CD4-positive, alpha-beta T cell (primary cell): ENCODE measurements at regions not wholly inside any gene's neighbourhood (a gene's known extent, or its start where the extent isn't known, plus 50 kb on each side); places are given as distances from the start of the nearest gene placed in this dataset.

Experiments
- ATAC-seq: fragments of 200-7000 bp; cut with Tn5 transposase; one replicate; pipeline ENCODE4 v1.10.0; 2022; ENCODE audit warnings: mild to moderate bottlenecking; ENCODE audit not compliant: poor library complexity
- CTCF ChIA-PET: fragments of 350-600 bp; sonication (Branson Sonifier 250); formaldehyde crosslinking; loops from one replicate; lab custom pipeline; 2021; ENCODE audit warnings: antibody characterized with exemption, inconsistent platforms; lab: Charles Lee
- POLR2A ChIA-PET: fragments of 350-600 bp; sonication (Branson Sonifier 250); formaldehyde crosslinking; loops from one replicate; lab custom pipeline; 2021; ENCODE audit warnings: antibody characterized with exemption, inconsistent platforms; lab: Charles Lee
- DNase-seq, 14 experiments: peaks; one replicate each; pipeline ENCODE4 v3.0.0-alpha.2; 2013 to 2020; ENCODE audit warnings: mixed read lengths in 2 of 14
- H3K27ac ChIP-seq, 2 donors: one replicate each; pipeline versions ENCODE4 v1.5.1 to v1.7.0; 2013; ENCODE audit warnings: low read length in 2 of 2, low read depth in 1 of 2, mild to moderate bottlenecking in 1 of 2
- H3K27me3 ChIP-seq, 2 experiments: 1 replicate in 1 of 2; 2 replicates in 1 of 2; pipeline versions ENCODE4 v1.6.1 to v1.7.0; 2013; ENCODE audit warnings: low read length in 2 of 2, control low read depth in 1 of 2, mild to moderate bottlenecking in 1 of 2, moderate library complexity in 1 of 2; ENCODE audit not compliant: insufficient read depth in 2 of 2, control insufficient read depth in 1 of 2
- H3K36me3 ChIP-seq: one replicate; pipeline ENCODE4 v1.6.1; 2013; ENCODE audit warnings: low read length, control low read depth; ENCODE audit not compliant: insufficient read depth
- H3K4me1 ChIP-seq: one replicate; pipeline ENCODE4 v1.6.1; 2013; ENCODE audit warnings: low read length, control low read depth; ENCODE audit not compliant: insufficient read depth
- H3K4me3 ChIP-seq: one replicate; pipeline ENCODE4 v1.5.1; 2013; ENCODE audit warnings: mild to moderate bottlenecking, low read length, moderate library complexity
- H3K9me3 ChIP-seq, 2 experiments: 1 replicate in 1 of 2; 2 replicates in 1 of 2; pipeline versions ENCODE4 v1.6.1 to v1.7.0; 2013; ENCODE audit warnings: low read length in 2 of 2, mild to moderate bottlenecking in 2 of 2, control low read depth in 1 of 2, moderate library complexity in 1 of 2; ENCODE audit not compliant: control insufficient read depth in 1 of 2, insufficient read depth in 1 of 2
- H3K27ac Mint-ChIP-seq: one replicate; pipeline ENCODE4 v1.8.0; 2020; ENCODE audit warnings: mixed read lengths
- H3K27me3 Mint-ChIP-seq: one replicate; pipeline ENCODE4 v1.8.0; 2021; ENCODE audit warnings: mixed read lengths
- H3K36me3 Mint-ChIP-seq: one replicate; pipeline ENCODE4 v1.8.0; 2021; ENCODE audit warnings: low read depth, mixed read lengths
- H3K4me1 Mint-ChIP-seq: one replicate; pipeline ENCODE4 v1.8.0; 2021; ENCODE audit warnings: low read depth, mixed read lengths
- H3K4me3 Mint-ChIP-seq: one replicate; pipeline ENCODE4 v1.8.0; 2020; ENCODE audit warnings: mild to moderate bottlenecking, mixed read lengths
- H3K9me3 Mint-ChIP-seq: one replicate; pipeline ENCODE4 v1.8.0; 2020; ENCODE audit warnings: mixed read lengths
- intact Hi-C, 2 experiments: fragments of 100-400 bp; cut with DNase I in 1 of 2; cut with micrococcal nuclease in 1 of 2; formaldehyde crosslinking; loops; one replicate each; pipeline versions ENCODE4 v1.15.1 to v1.9.0; 2023 to 2025; cut with DNase I, micrococcal nuclease
- TF ChIP-seq, protein P1 (sequence below): fragments of 200-600 bp; IDR thresholded peaks from one replicate; pipeline ENCODE4 v1.8.0; 2022; ENCODE audit warnings: antibody characterized with exemption, mild to moderate bottlenecking

GRCh38 chr4:173878701-173879100 lies 348.7 kb upstream of the HAND2 start:
- DNase-seq (no peak), ATAC-seq (no peak)
- CTCF ChIA-PET = no interaction called here
- TF ChIP-seq, protein P1, sequence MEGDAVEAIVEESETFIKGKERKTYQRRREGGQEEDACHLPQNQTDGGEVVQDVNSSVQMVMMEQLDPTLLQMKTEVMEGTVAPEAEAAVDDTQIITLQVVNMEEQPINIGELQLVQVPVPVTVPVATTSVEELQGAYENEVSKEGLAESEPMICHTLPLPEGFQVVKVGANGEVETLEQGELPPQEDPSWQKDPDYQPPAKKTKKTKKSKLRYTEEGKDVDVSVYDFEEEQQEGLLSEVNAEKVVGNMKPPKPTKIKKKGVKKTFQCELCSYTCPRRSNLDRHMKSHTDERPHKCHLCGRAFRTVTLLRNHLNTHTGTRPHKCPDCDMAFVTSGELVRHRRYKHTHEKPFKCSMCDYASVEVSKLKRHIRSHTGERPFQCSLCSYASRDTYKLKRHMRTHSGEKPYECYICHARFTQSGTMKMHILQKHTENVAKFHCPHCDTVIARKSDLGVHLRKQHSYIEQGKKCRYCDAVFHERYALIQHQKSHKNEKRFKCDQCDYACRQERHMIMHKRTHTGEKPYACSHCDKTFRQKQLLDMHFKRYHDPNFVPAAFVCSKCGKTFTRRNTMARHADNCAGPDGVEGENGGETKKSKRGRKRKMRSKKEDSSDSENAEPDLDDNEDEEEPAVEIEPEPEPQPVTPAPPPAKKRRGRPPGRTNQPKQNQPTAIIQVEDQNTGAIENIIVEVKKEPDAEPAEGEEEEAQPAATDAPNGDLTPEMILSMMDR = no peak
- Mint-ChIP-seq H3K4me1 (no peaks in the 10 kb centered on the region), H3K36me3 (no peaks in the 10 kb centered on the region), H3K9me3 (no peaks in the 10 kb centered on the region), H3K27me3 (no peaks in the 10 kb centered on the region), H3K4me3 (no peak overlapping the region), H3K27ac (no peak overlapping the region)
- intact Hi-C loops = no loop called here
- H3K36me3 ChIP-seq = no peaks in the 10 kb centered on the region
- H3K4me1 ChIP-seq = no peaks in the 10 kb centered on the region
- H3K9me3 ChIP-seq = no peaks in the 10 kb centered on the region
- H3K27me3 ChIP-seq = no peaks in the 10 kb centered on the region
- H3K4me3 ChIP-seq = no peak overlapping the region
- POLR2A ChIA-PET = no interaction called here
- H3K27ac ChIP-seq = no peak overlapping the region

DNA sequence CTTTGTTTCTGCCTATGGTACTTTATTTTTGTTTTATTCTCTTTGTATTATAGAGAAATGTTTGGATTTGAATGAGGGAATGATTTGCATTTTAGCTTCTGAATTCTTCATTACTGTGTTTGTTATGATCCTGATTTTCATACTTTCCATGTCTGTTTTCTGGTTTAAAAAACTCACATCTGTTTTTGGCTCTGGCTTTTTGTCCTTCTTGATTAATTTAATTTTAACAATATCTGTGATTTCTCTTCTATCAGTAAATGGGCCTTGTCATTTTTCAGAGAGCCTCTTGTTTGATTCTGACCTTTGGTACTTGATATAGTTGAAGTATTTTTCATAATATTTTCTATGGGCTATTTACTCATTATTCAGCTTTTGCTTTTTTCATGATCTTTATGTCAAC lies 341.6 kb upstream of the HAND2 start:
- Histone ChIP-seq H3K27ac (no peak overlapping the region), H3K4me1 (no peaks in the 10 kb centered on the region), H3K4me3 (no peak overlapping the region), H3K9me3 (no peaks in the 10 kb centered on the region), H3K36me3 (no peaks in the 10 kb centered on the region), H3K27me3 (no peaks in the 10 kb centered on the region)
- ATAC-seq = no peak
- H3K27ac Mint-ChIP-seq = no peak overlapping the region
- TF ChIP-seq, protein P1 = no peak
- no peaks in the 10 kb centered on the region for H3K27me3 Mint-ChIP-seq
- no peak overlapping the region for H3K4me3 Mint-ChIP-seq
- H3K4me1 Mint-ChIP-seq = no peaks in the 10 kb centered on the region
- no peak for DNase-seq
- no peaks in the 10 kb centered on the region for H3K36me3 Mint-ChIP-seq
- POLR2A ChIA-PET = no interaction called here
- intact Hi-C loops = no loop called here
- CTCF ChIA-PET = no interaction called here
- H3K9me3 Mint-ChIP-seq = peaks cover 4% of the 10 kb centered on the region

GRCh38 chr4:173866322-173867026 lies 336.4 kb upstream of the HAND2 start:
- Histone ChIP-seq H3K4me3 (no peak overlapping the region), H3K36me3 (no peaks in the 10 kb centered on the region), H3K27me3 (no peaks in the 10 kb centered on the region), H3K9me3 (peaks cover 0 to 5% of the 10 kb centered on the region in 2 experiments), H3K4me1 (no peaks in the 10 kb centered on the region), H3K27ac (no peak overlapping the region)
- CTCF ChIA-PET = no interaction called here
- Mint-ChIP-seq H3K27me3 (no peaks in the 10 kb centered on the region), H3K9me3 (peaks cover 12% of the 10 kb centered on the region), H3K36me3 (no peaks in the 10 kb centered on the region), H3K4me1 (no peaks in the 10 kb centered on the region), H3K27ac (no peak overlapping the region), H3K4me3 (no peak overlapping the region)
- TF ChIP-seq, protein P1 = no peak
- DNase-seq = no peak
- POLR2A ChIA-PET = no interaction called here
- ATAC-seq = no peak
- intact Hi-C loops = no loop called here
